Prostate gland (tissue), 2 donors: ENCODE measurements at regions not wholly inside any gene's neighbourhood (a gene's known extent, or its start where the extent isn't known, plus 50 kb on each side); places are given as distances from the start of the nearest gene placed in this dataset.

Source experiments
- POLR2AphosphoS5 ChIP-seq: sonication (generic); formaldehyde crosslinking; IDR thresholded peaks from one replicate; pipeline ENCODE4 v1.6.1; 2017; ENCODE audit warnings: antibody characterized with exemption
- TF ChIP-seq, protein P1 (sequence below), 4 experiments: fragments of 200-600 bp in 2 of 4; fragments of 450-650 bp in 2 of 4; sonication (generic) in 2 of 4; IDR thresholded peaks; 1 replicate in 3 of 4; 2 replicates in 1 of 4; pipeline ENCODE4 v1.5.1; 2016 to 2019; ENCODE audit warnings: antibody characterized with exemption in 4 of 4, mild to moderate bottlenecking in 2 of 4, moderate library complexity in 2 of 4

DNA sequence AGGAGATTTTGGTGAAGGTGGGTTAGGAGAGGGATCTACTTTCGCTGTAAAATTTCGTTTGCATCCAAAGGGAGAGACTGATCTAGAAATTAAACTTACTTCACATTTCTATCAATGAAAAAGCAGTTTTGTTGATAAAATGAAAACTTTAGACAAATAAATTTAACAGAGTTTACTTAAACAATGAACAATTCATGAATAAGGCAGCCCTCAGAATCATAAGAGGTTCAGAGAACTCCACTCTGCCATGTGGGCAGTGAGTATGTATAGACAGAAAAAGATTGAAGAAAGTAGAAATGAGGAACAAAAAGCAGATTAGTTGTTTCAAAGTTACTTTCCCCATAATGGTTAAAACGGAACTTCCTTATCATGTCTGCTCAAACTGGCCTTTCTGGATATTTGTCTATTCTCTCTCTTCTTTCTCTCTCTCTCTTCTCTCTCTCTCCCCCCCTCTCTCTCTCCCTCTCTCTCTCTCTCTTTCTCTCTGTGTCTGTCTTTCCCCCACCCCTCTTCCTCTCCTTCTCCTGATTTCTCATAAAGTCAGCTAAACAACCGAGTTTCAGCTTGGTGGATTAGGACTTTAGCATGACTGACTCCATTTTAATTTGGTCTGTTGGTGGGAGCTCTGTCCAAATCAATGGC, 248.9 kb downstream of the TJP1 start:
- TF ChIP-seq POLR2AphosphoS5: no peak
- TF ChIP-seq, protein P1, sequence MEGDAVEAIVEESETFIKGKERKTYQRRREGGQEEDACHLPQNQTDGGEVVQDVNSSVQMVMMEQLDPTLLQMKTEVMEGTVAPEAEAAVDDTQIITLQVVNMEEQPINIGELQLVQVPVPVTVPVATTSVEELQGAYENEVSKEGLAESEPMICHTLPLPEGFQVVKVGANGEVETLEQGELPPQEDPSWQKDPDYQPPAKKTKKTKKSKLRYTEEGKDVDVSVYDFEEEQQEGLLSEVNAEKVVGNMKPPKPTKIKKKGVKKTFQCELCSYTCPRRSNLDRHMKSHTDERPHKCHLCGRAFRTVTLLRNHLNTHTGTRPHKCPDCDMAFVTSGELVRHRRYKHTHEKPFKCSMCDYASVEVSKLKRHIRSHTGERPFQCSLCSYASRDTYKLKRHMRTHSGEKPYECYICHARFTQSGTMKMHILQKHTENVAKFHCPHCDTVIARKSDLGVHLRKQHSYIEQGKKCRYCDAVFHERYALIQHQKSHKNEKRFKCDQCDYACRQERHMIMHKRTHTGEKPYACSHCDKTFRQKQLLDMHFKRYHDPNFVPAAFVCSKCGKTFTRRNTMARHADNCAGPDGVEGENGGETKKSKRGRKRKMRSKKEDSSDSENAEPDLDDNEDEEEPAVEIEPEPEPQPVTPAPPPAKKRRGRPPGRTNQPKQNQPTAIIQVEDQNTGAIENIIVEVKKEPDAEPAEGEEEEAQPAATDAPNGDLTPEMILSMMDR (IDR thresholded peaks at IDR 0.05): no peak
